Right atrium auricular region (tissue), 2 donors: ENCODE measurements at regions not wholly inside any gene's neighbourhood (a gene's known extent, or its start where the extent isn't known, plus 50 kb on each side); places are given as distances from the start of the nearest gene placed in this dataset.

ENCODE experiments used
- DNase-seq: peaks from one replicate; pipeline ENCODE4 v3.0.0-alpha.2; 2019; ENCODE audit warnings: low spot score
- H3K27ac ChIP-seq, 2 donors: fragments of 200-600 bp; sonication (generic); 1 replicate in 1 of 2; 2 replicates in 1 of 2; pipeline ENCODE4 v1.5.1; 2016 to 2019
- H3K27me3 ChIP-seq, 2 donors: fragments of 200-600 bp; sonication (generic); one replicate each; pipeline versions ENCODE4 v1.5.1 to v1.6.0; 2017 to 2019
- H3K36me3 ChIP-seq: fragments of 200-600 bp; sonication (generic); one replicate; pipeline ENCODE4 v1.5.1; 2016
- H3K4me1 ChIP-seq, 2 donors: fragments of 200-600 bp; sonication (generic); one replicate each; pipeline versions ENCODE4 v1.5.1 to v1.6.0; 2017 to 2019
- H3K4me3 ChIP-seq, 2 donors: fragments of 200-600 bp; sonication (generic); 1 replicate in 1 of 2; 2 replicates in 1 of 2; pipeline ENCODE4 v1.5.1; 2017 to 2019; ENCODE audit warnings: mild to moderate bottlenecking in 1 of 2, moderate library complexity in 1 of 2
- H3K9me3 ChIP-seq, 2 donors: fragments of 200-600 bp; sonication (generic); one replicate each; pipeline ENCODE4 v1.5.1; 2019
- CTCF ChIP-seq, 2 donors: fragments of 200-600 bp; sonication (generic); IDR thresholded peaks; one replicate each; pipeline ENCODE4 v1.5.1; 2019; ENCODE audit warnings: antibody characterized with exemption in 2 of 2

GRCh38 chr2:222024932-222025880 lies 273.6 kb downstream of the PAX3 start:
- H3K27me3 ChIP-seq, result no peaks in the 10 kb centered on the region
- DNase-seq, result no peak
- H3K27ac ChIP-seq, result no peak overlapping the region
- H3K4me1 ChIP-seq, result no peaks in the 10 kb centered on the region
- TF ChIP-seq CTCF (IDR thresholded peaks at IDR 0.05), result peak; percentile 22 to 66
- H3K9me3 ChIP-seq, result no peaks in the 10 kb centered on the region
- H3K36me3 ChIP-seq, result no peaks in the 10 kb centered on the region
- H3K4me3 ChIP-seq, result no peak overlapping the region

- H3K4me1 ChIP-seq, result no peaks in the 10 kb centered on the region
- no peak for TF ChIP-seq CTCF (IDR thresholded peaks at IDR 0.05)
- H3K36me3 ChIP-seq, result no peaks in the 10 kb centered on the region
- H3K27ac ChIP-seq, result no peak overlapping the region
- no peak overlapping the region for H3K4me3 ChIP-seq
- no peaks in the 10 kb centered on the region for H3K9me3 ChIP-seq
- DNase-seq, result no peak
- no peaks in the 10 kb centered on the region for H3K27me3 ChIP-seq
These were observed 281.4 kb downstream of the PAX3 start for GRCh38 chr2:222017252-222017850.

- Histone ChIP-seq H3K27me3 (no peaks in the 10 kb centered on the region), H3K36me3 (no peaks in the 10 kb centered on the region), H3K9me3 (no peaks in the 10 kb centered on the region), H3K27ac (no peak overlapping the region), H3K4me1 (no peaks in the 10 kb centered on the region), H3K4me3 (no peak overlapping the region)
- no peak for DNase-seq
- TF ChIP-seq CTCF (IDR thresholded peaks at IDR 0.05), result no peak
These were observed 284.9 kb downstream of the PAX3 start for GRCh38 chr2:222013889-222014288.

- no peak overlapping the region for H3K4me3 ChIP-seq
- H3K4me1 ChIP-seq, result no peaks in the 10 kb centered on the region
- no peak for TF ChIP-seq CTCF (IDR thresholded peaks at IDR 0.05)
- H3K36me3 ChIP-seq, result no peaks in the 10 kb centered on the region
- H3K27me3 ChIP-seq, result no peaks in the 10 kb centered on the region
- DNase-seq, result no peak
- H3K9me3 ChIP-seq, result no peaks in the 10 kb centered on the region
- no peak overlapping the region for H3K27ac ChIP-seq
These were observed 298.5 kb downstream of the PAX3 start for GRCh38 chr2:222000326-222000725.

- no peak for TF ChIP-seq CTCF (IDR thresholded peaks at IDR 0.05)
- DNase-seq, result no peak
- H3K9me3 ChIP-seq, result no peaks in the 10 kb centered on the region
- no peak overlapping the region for H3K4me3 ChIP-seq
- H3K27ac ChIP-seq, result no peak overlapping the region
- no peaks in the 10 kb centered on the region for H3K36me3 ChIP-seq
- no peaks in the 10 kb centered on the region for H3K4me1 ChIP-seq
- no peaks in the 10 kb centered on the region for H3K27me3 ChIP-seq
These were observed 299.1 kb downstream of the PAX3 start for GRCh38 chr2:221999717-222000116.
